ENCODE measurements at regions not wholly inside any gene's neighbourhood (a gene's known extent, or its start where the extent isn't known, plus 50 kb on each side); places are given as distances from the start of the nearest gene placed in this dataset.
"Not testable (repeated sequence)": the region's sequence is repeated elsewhere in the genome, so short reads cannot be mapped to it uniquely, and the experiment has no call there.

DNA sequence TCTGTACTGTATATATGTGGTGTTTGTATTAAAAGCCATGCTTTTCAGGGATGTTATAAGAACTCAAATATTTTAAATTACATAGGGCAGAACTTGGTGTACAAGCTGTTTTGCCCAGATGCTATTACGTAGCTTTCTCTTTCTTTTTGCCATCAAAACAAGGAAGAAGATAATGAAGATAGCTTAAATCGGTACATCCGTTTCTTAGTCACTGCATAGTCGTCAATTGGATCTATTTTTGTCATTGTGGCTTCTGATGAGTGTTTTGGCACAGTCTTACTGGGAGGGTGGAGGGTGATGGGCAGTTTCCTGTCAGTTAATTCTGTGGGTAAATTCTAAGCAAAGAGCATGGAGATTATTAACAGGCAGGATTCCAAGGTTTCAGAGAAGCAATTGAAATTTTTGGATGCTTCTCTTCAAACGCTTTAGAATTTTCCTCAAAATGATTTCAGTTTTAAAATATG lies 649.1 kb upstream of the GJE1 start:
- DNase-seq, result no peak

DNA sequence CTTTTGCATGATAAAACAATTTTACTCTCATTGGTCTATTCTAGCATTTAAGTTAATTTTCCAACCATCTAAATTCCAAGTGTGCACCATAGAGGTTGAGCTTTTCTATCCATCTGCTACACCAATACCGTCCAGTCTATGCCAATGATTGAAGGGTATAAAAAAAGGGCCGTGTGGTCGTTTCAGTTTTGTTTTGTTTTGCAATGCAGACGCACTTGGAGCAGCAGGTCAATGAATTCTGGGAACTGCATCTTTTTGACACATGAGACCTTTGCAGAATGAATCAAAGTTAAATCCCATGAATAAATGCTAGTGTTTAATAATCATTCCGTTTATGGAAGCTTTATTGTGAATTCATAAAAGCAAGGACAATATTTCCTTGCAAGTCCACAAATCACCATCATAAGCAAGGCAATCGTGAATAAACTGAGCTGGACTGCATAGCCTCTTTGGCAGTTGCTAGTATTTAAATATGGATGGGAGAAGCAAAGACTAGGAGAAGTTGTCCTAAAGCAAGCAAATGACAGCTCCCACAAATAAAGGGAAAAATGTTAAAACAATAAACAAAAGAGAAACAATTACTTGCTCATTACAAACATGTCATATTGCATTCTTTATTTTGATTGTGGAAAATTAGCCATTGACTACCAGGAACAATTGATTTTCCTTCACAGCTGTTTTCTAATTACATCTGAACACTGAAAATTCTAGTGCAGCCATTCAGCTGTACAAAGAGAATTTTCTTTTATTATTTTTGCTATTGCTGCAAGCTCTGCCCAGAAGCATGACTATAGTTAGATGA lies 649.7 kb upstream of the GJE1 start:
- DNase-seq, result no peak

DNA sequence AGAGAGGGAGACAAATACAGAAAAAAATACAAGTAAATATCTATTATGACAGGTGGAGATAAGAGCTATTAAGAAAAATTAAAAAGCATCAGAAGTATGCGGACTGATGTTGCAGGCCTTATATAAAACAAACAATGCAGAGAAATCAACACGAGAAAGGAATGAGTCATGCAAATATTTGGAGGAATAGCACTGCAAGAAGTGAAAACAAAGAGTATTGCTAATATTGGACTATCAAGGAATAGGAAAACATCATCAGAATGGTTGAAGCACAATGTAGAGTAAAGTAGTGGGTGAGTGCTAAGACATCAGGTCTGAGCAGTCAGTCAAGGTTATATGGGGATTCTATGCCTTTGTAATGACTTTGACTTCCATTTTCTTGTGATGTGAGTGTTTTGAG lies 657.5 kb upstream of the GJE1 start:
- no peak for DNase-seq

DNA sequence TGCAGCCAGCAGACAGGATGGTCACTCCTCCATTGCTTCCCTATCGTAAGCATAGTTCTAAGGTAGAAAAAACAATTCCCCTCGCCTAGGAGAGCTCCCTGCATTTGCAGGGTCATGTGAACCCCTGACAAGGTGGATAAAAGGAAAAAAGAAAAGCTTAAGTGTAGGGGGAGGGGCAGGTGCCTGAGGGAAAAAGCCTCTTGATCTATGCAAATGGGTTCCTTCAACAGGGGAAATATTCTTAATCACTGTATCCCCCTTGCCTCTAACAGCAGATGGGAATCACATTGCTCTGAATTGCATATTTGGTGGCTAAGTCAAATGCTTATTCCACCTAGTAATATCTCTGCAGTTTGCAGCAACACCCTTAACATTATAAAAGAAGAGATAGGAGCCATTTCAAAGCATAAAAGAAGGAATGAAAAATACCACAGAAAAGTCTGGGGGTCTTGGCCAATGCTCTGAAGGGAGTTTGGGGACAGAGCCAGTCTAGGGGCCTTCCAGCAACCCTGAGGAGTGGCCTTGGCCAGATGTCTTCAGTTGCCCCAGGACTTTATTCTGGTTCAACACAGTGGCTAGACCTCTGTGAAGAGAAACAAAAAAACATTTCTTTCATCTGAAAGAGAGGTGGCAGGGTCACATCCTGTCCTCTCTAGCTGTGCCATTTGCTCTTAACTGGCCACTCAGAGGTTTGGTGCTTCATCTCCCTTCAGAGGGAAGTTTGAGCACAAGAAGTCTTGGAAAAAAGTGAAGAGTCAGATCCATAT lies 660.4 kb upstream of the GJE1 start:
- no peak for DNase-seq

DNA sequence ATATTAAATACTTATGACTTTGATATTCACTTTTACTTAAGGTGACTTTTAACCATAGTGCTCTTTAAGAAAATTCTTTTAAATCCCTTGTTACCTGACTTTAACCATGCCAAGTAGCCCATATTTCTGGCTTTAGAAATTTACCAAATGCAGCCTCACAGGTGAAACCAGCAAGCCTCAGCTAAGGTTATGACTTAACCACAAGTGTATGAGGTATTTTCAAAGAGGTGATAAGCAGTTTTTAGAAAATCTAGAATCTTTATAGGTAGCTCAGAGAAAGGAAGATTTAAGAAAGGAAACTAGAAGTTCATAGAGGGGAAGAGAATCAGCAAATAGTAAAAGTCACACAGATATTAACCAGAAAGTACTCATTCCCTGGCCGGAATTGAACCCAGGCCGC lies 661.9 kb upstream of the GJE1 start:
- no peak for DNase-seq

DNA sequence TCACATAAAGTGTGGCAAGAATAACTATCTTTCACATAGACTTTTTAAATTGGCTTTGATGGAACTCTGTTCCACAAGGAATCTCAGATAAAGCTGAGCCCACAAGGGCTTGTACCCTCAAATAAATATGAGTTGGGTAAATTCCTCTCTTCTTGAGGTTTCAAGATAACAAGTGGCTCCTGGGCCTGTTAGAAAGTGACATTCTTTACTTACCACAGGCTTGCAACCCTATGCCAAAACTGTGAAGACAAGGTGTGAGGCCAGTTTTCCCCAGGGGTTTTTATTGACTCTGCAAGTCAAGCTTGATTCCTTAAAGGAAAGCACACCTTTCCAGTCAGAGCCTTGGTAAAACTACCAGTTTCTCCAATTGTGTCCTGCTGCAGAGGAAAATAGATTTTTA lies 664.8 kb upstream of the GJE1 start:
- DNase-seq, result no peak

DNA sequence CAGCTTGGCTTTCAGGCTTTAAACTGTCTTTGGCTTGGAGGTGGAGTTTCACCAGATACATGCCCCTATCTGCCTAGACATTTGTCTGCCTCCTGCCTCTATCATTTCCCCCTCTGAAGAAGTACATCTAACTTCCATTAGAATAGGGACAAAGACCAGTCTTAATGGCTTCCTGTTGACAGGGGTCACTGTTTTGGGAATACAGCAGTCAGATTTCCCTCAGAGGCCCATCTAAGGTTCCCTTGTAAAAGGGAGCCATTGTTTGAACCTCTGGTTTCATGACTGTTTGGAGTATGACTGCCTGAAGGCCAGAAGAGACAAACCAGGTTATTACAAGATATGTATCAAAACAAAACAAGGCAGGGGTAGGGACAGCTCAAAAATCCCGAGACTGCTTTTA lies 665.7 kb upstream of the GJE1 start:
- no peak for DNase-seq

DNA sequence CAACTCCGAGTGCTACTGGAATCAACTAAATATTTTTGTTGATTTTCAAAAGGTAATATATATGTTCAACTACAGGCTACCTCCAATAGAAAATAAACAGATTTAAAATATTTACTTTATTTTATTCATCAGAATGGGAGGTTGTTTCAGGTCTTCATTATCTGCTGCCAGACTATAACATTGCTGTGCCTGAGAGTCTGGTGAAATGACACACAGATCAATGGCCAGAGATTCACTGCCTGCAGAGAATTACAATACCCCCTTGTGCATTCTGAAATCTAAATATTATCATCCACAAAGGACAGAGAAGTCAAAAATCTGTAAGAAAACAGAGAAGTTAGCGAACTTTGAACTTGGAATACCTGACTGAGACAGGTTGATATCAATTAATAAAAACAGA lies 667.8 kb upstream of the GJE1 start:
- no peak for DNase-seq

DNA sequence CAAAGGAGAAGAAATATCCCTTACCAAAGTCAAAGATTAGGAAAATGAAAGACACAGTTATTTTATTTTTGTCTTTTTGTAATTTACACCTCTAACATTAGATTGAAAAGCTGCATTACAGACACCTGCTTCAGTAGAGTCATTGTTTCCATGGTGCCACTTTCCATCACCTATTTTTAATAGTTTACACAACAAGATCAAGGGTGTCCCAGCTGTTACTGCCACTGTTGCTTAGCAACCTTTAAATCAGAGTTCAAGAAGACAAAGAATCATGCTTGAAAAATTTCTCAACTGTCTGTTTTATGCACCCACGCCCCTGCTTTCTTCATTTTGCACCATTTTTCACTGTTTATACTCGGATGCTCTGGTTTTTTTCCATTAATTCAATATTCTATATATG lies 668.2 kb upstream of the GJE1 start:
- no peak for DNase-seq

DNA sequence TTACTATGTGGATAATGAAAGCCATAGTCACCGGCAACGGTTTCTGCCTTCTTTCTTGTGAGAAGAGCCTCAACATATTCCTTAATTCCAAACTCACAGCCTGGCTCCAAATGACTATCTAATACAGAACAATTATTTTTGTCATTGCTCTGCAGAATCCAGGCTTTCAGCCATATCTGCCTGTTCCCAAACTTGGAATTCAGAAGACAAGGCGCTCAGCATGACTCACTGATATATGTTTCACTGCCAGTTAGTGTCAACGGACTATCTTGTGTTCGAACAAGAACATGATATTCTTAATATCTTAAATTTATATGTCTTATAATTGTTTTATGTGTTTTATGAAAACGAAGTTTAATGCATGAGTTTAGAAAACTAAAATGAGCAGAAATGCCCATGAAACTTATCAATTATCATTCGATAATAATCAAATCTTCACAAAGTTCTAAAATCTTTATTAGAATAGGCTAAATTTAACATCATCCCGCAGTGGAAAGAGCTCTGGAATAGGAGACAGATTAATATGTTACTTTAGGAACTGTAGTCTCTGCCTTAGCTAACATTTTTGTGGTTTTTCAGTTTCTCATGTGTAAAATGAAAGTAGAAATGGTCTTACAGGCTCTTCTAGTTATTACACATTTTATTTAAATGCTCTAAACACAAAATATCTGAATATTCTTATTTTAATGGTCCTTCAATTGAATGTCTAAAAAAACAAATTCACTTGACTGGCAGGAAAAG lies 669.3 kb upstream of the GJE1 start:
- no peak for DNase-seq

DNA sequence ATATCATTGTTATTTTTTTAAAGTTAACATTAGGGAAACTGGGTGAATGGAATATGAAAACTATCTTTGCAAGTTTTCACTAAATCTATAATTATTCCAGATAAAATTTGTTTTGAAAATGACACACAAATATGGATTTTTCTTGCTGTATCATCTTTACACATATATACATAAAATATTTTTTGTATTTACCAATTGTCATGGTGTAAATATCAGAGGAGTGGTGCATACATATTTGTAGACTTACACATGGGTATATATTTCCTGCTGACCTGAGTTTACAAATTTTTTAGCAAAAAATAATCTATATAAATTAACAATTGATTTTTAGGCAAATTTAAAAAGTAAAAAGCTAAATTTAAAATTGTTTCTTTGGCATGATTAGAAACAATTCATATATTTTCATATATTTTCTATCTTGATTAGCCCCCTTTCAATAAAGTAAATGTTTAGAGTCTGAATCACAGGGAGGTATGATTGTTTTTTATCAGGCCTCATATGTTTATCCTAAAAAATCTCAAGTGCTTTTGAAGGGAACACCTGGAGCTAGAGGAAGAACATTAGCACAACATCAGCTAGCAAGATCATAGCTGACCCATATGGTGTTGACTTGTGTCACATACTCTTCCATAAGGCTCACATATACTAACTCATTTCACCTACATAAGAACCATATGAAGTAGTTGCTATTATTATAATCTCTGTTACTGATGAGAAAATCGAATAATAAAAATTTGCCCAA lies 671.8 kb upstream of the GJE1 start:
- DNase-seq, result no peak

DNA sequence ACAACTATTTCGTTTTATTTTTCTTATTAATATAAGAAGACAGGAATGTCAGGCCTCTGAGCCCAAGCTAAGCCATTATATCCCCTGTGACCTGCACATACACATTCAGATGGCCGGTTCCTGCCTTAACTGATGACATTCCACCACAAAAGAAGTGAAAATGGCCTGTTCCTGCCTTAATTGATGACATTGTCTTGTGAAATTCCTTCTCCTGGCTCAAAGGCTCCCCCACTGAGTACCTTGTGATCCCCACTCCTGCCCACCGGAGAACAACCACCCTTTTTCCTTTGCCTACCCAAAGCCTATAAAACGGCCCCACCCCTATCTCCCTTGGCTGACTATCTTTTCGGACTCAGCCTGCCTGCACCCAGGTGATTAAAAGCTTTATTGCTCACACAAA lies 672.5 kb upstream of the GJE1 start:
- DNase-seq, result not testable (repeated sequence)

DNA sequence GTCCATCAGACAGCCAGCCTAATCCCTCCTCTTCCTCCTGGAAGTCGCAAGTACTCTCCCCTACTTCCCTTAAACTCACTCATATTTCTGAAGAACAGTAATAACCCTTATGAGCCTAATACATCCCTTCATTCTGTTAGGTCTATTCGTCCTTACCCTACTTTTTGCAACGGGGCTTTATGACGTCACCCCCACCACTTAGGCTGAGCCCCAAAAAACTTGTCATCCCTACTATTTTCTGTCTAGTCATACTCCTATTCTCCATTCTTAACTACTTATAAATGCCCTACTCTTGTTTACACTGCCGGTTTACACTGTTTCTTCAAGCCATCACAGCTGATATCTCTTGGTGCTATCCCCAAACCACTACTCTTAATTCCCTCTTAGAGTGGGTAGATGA lies 674.7 kb upstream of the GJE1 start:
- not testable (repeated sequence) for DNase-seq

DNA sequence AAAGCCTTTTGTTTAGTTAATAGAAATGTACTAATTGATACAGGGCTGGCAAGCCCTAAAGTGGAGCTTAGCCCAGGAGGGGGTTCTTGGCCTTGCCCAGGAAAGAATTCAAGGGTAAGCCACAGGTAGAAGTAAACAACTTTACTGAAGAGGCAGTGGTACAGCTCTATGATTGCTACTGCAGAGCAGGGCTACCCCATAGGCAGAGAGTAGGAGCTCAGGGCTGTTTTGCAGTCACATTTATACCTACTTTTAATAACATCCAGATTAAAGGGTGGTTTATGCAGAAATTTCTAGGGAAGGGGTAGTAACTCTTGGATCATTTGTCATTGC lies 680.4 kb upstream of the GJE1 start:
- no peak for DNase-seq

DNA sequence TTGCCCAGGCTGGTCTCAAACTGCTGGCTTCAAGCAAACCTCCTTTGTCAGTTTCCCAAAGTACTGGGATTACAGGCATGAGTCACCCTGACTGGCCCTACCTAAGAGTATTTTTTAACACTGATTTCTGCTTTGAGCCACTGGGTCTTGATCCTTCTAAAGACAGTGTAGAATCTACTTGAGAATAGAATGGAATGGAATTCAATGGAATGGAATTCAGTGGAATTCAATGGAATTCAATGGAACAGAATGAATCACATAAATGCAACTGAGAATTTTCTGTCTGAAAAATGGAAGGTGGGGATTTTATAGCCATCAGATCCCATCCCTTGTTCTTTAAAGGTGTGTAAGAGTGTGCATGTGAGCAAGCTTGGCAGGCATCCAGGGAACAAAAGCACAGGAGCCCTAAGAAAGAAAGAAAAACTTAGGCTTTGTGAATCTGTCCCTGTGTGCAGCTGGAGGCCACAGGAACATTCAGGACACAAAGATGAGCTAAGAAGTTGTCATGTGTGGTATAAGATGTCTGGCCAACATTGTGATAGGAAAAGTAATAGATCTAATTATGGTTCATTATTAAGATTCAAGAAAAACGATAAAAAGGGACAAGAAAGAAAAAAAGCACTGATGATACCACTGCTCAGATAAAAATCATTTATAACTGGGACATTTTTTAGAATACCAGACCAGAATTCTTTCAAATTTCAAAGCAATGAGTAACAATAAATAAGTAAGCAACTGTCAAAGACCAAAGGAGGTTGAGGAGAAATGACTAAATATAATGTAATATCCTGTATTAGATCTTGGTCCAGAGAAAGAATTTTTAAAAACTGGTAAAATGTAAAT lies 681.0 kb upstream of the GJE1 start:
- no peak for DNase-seq

DNA sequence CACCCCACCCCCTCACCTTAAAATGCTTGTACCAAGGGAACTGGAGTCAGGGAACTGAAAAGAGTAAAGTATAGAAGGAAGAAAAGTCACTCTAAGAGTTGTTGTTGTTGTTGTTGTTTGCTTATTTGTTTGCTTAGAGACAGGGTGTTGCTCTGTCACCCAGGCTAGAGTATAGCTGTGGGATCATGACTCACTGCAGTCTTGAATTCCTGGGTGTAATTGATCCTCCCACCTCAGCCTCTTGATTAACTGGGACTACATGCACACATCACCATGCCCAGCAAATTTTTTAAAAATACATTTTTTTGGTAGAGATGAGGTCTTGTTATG lies 681.6 kb upstream of the GJE1 start:
- no peak for DNase-seq

DNA sequence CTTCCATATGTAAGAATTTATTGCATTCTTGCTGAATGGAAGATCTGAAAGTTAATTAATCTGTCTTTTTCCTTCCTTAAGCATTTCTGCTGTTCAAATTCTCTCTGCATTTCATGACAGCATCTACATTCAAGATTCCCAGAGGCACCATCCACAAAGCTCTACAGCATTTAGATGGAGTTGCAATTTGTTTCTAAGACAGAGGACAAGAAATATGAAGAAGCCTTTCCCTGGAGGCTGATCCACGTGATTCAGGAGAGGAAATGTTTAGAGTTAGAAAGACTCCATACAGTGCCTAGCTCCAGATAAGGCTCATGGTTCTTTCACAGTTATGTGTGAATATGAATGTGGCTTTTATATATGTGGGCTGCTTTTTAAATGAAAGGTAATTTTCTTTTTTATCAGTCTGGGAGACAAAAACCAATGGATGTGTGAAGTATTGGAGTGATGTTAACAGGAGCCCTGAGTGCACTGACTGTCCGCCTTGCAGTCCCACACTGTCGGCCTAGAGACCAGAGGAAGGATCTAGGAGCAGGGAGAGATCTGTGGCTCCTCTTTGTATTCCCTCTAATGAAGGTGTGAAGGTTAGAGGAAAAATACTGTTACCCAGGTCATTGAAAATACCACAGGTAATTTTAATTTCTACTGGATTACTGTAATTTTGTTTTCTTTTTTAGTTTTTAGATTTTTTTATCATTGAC lies 686.6 kb upstream of the GJE1 start:
- DNase-seq, result no peak

DNA sequence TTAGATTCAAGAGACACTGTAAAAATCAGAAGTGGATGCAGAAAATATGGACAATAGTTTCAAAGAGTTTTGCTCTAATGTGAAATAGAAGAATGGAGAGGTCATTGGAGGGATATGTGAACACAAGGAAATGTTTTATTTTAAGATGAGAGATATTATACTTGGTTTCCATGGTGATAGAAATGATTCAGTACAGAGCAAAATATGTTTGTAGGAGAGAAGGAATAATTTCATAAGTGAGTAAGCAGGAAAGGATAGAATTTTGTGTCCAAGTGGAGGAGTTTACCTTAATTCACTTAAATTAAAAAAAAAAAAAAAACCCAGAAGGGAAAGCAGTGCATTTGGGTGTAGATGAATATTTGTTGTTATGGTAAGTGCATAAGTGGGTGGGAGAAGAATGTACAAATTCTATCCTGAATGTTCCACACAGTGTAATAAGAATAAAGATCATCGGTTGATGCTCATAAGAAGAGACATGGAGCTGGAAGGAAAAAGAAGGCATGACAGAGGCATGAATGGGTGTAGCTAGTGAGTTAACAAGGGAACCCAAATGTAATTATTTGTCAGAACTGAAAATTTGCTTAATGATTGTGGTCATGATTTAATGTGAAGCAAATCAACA lies 688.9 kb upstream of the GJE1 start:
- DNase-seq, result no peak

DNA sequence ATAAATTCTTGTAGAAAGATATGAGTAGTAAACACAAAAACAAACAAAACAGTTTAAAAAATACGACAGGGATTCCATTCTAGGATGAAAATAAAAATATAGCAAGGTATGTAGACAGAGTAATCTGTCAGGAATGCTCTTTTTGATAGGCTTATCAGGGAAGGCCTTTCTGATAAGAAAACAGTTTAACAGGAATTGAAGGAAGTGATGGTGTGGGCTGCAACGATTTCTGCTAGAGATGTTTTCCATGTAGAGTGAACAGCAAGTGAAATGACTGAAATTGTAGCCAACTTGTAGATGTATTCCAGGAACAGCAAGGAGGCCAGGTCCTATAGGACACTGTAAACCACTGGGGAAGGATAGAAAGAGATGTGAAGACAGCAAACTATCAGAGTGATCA lies 689.7 kb upstream of the GJE1 start:
- no peak for DNase-seq

DNA sequence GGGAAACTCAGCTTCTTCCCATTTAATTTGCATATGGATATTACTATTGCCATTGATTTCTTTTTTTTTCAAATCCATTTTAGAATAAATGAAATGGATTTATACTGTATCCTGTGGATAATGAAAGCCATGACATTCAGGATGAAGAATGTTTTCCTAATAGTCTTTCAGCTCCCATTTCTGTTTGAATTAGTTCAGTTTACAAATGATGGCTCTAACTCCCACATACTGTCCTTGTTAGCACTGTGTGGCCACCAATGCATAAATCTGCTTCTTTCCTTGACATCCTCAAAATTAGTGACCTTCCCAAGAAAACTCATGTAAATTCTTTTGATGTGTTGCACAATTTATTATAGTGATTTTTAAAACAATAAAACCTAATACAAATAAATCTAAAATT lies 693.2 kb upstream of the GJE1 start:
- no peak for DNase-seq

DNA sequence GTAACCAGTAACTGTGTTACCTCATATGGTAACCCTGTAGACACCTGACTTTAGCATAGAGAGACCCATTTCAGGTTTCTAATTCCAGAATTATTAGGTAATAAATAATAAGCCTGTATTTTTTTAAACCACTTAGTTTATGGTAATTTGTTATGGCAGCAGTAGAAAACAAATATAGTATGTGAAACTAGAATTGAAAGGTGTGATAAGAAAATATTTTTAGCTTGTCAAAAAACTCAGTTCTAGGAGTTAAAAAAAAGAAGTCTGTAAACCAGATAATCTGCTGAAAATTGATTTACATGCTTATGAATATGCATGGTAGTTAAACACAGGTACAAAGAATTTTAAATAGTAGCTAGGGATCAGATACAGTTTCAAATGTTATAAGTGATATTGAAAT lies 695.0 kb upstream of the GJE1 start:
- no peak for DNase-seq
